ENCODE measurements at regions not wholly inside any gene's neighbourhood (a gene's known extent, or its start where the extent isn't known, plus 50 kb on each side); places are given as distances from the start of the nearest gene placed in this dataset.

- no peak for FAIRE-seq
- TF ChIP-seq CTCF (IDR thresholded peaks at IDR 0.05; ENCODE audit: insufficient read depth, missing control alignments): no peak
- no peak for DNase-seq (ENCODE audit: insufficient read length, low spot score)
Measured at GRCh38 chr20:2234598-2235191, 61.1 kb upstream of the TGM3 start.

- FAIRE-seq (no peak), DNase-seq (ENCODE audit: insufficient read length, low spot score) (no peak)
- no peak for TF ChIP-seq CTCF (IDR thresholded peaks at IDR 0.05; ENCODE audit: insufficient read depth, missing control alignments)
Measured at GRCh38 chr20:2236256-2236655, 59.5 kb upstream of the TGM3 start.

GRCh38 chr20:2237059-2237458 is 58.7 kb upstream of the TGM3 start:
- no peak for FAIRE-seq
- DNase-seq (ENCODE audit: insufficient read length, low spot score): no peak
- no peak for TF ChIP-seq CTCF (IDR thresholded peaks at IDR 0.05; ENCODE audit: insufficient read depth, missing control alignments)

- DNase-seq (ENCODE audit: insufficient read length, low spot score): no peak
- no peak for FAIRE-seq
- no peak for TF ChIP-seq CTCF (IDR thresholded peaks at IDR 0.05; ENCODE audit: insufficient read depth, missing control alignments)
Measured at GRCh38 chr20:2238601-2239000, 57.2 kb upstream of the TGM3 start.

GRCh38 chr20:2240835-2241234 is 55.0 kb upstream of the TGM3 start:
- no peak for FAIRE-seq
- no peak for TF ChIP-seq CTCF (IDR thresholded peaks at IDR 0.05; ENCODE audit: insufficient read depth, missing control alignments)
- no peak for DNase-seq (ENCODE audit: insufficient read length, low spot score)

GRCh38 chr20:2242678-2243077 is 53.1 kb upstream of the TGM3 start:
- DNase-seq (ENCODE audit: insufficient read length, low spot score): no peak

More at GRCh38 chr20:2242678-2243077, 53.1 kb upstream of the TGM3 start:
- no peak for TF ChIP-seq CTCF (IDR thresholded peaks at IDR 0.05; ENCODE audit: insufficient read depth, missing control alignments)
- no peak for FAIRE-seq
